SK-N-SH (cell line): ENCODE measurements at regions not wholly inside any gene's neighbourhood (a gene's known extent, or its start where the extent isn't known, plus 50 kb on each side); places are given as distances from the start of the nearest gene placed in this dataset.

ENCODE experiments used
- CTCF ChIA-PET: fragments of 300-600, 350-600 bp; formaldehyde crosslinking; extraction: SDS; loops from one replicate; lab custom pipeline; 2021; lab: Yijun Ruan, JAX
- POLR2A ChIA-PET: fragments of 350-600 bp; sonication (Branson Sonifier 250); formaldehyde crosslinking; extraction: SDS; loops from one replicate; lab custom pipeline; 2020; ENCODE audit warnings: antibody characterized with exemption, inconsistent platforms; lab: Yijun Ruan, JAX
- DNase-seq: peaks from one replicate; pipeline ENCODE4 v3.0.0; 2012
- H2AFZ ChIP-seq: fragments of 200-600 bp; sonication (generic); 2 replicates; pipeline ENCODE4 v1.8.1; 2016; ENCODE audit warnings: antibody characterized with exemption, mild to moderate bottlenecking, low read depth
- H3F3A ChIP-seq: fragments of 200-600 bp; sonication (generic); replicated peaks from 2 replicates; pipeline ENCODE3; 2016; ENCODE audit warnings: antibody characterized with exemption, mild to moderate bottlenecking; ENCODE audit not compliant: insufficient read depth
- H3K27ac ChIP-seq, 2 experiments: fragments of 200-500 bp in 1 of 2; fragments of 200-600 bp in 1 of 2; sonication (Bioruptor generic) in 1 of 2; sonication (generic), shearing (Covaris generic) in 1 of 2; 2 replicates each; pipeline versions ENCODE4 v1.5.1 to v1.6.1; 2014 to 2016; ENCODE audit warnings: low read depth in 2 of 2, inconsistent platforms in 1 of 2, low read length in 1 of 2, mild to moderate bottlenecking in 1 of 2, mixed read lengths in 1 of 2
- H3K27me3 ChIP-seq: fragments of 200-600 bp; sonication (generic), shearing (Covaris generic); 2 replicates; pipeline ENCODE4 v1.6.1; 2016; ENCODE audit warnings: mixed run types; ENCODE audit not compliant: insufficient read depth
- H3K36me3 ChIP-seq, 2 experiments: fragments of 200-500 bp in 1 of 2; fragments of 200-600 bp in 1 of 2; sonication (Bioruptor generic) in 1 of 2; sonication (generic) in 1 of 2; replicated peaks in 1 of 2; 2 replicates each; pipeline versions ENCODE3 to v1.5.1; 2014 to 2016; ENCODE audit warnings: low read length in 1 of 2, mild to moderate bottlenecking in 1 of 2; ENCODE audit not compliant: insufficient read depth in 2 of 2, control insufficient read depth in 1 of 2
- H3K4me1 ChIP-seq, 2 experiments: fragments of 200-500 bp in 1 of 2; fragments of 200-600 bp in 1 of 2; sonication (Bioruptor generic) in 1 of 2; sonication (generic), shearing (Covaris generic) in 1 of 2; 2 replicates each; pipeline versions ENCODE4 v1.5.1 to v1.6.1; 2014 to 2016; ENCODE audit warnings: low read depth in 1 of 2, low read length in 1 of 2, mixed run types in 1 of 2; ENCODE audit not compliant: insufficient read depth in 2 of 2, control insufficient read depth in 1 of 2
- H3K4me2 ChIP-seq: fragments of 200-600 bp; sonication (generic), shearing (Covaris generic); 2 replicates; pipeline ENCODE4 v1.6.1; 2017; ENCODE audit warnings: mixed run types
- H3K4me3 ChIP-seq, 2 experiments: fragments of 200-500 bp in 1 of 2; fragments of 200-600 bp in 1 of 2; sonication (Bioruptor generic) in 1 of 2; sonication (generic), shearing (Covaris generic) in 1 of 2; 2 replicates each; pipeline versions ENCODE4 v1.5.1 to v1.8.1; 2014 to 2016; ENCODE audit warnings: low read depth in 2 of 2, inconsistent platforms in 1 of 2, low read length in 1 of 2, mild to moderate bottlenecking in 1 of 2, mixed read lengths in 1 of 2, moderate library complexity in 1 of 2
- H3K79me2 ChIP-seq: fragments of 200-600 bp; sonication (generic); 2 replicates; pipeline ENCODE4 v1.8.1; 2017; ENCODE audit warnings: mild to moderate bottlenecking; ENCODE audit not compliant: insufficient read depth
- H3K9ac ChIP-seq: fragments of 200-600 bp; sonication (generic); 2 replicates; pipeline ENCODE4 v1.6.1; 2017; ENCODE audit warnings: mixed run types
- H3K9me2 ChIP-seq: fragments of 200-600 bp; sonication (generic); 2 replicates; pipeline ENCODE4 v1.6.1; 2017; ENCODE audit warnings: mixed run types
- H3K9me3 ChIP-seq: fragments of 200-600 bp; sonication (generic); 2 replicates; pipeline ENCODE4 v1.6.1; 2017; ENCODE audit warnings: mixed run types, mild to moderate bottlenecking, moderate library complexity
- H4K20me1 ChIP-seq: fragments of 200-600 bp; sonication (generic); 2 replicates; pipeline ENCODE4 v1.6.1; 2017; ENCODE audit warnings: mild to moderate bottlenecking, mixed run types; ENCODE audit not compliant: insufficient read depth
- CHD2 ChIP-seq: fragments of 150-350 bp; IDR thresholded peaks from 2 replicates; pipeline ENCODE4 v1.6.1; 2018; ENCODE audit warnings: low read length; ENCODE audit not compliant: partially characterized antibody
- EZH2phosphoT487 ChIP-seq: fragments of 200-600 bp; sonication (generic); IDR thresholded peaks from 2 replicates; pipeline ENCODE4 v1.6.1; 2017; ENCODE audit warnings: low read depth, mixed run types, mild to moderate bottlenecking, antibody characterized with exemption, moderate library complexity, borderline replicate concordance
- FOSL2 ChIP-seq: IDR thresholded peaks from 2 replicates; pipeline ENCODE4 v1.4.0; 2012; ENCODE audit warnings: low read depth, mild to moderate bottlenecking, moderate library complexity, borderline replicate concordance
- FOXJ3 ChIP-seq: sonication (generic); formaldehyde crosslinking; IDR thresholded peaks from 2 replicates; pipeline ENCODE4 v1.5.1; 2020; ENCODE audit warnings: mild to moderate bottlenecking, missing genetic modification reagents
- GABPA ChIP-seq: IDR thresholded peaks from 2 replicates; pipeline ENCODE4 v1.4.0; 2012; ENCODE audit warnings: low read depth, mild to moderate bottlenecking
- IRF3 ChIP-seq: fragments of 150-350 bp; IDR thresholded peaks from 2 replicates; pipeline ENCODE4 v1.6.1; 2016; ENCODE audit warnings: mild to moderate bottlenecking, low read depth, low read length
- MAX ChIP-seq: IDR thresholded peaks from 2 replicates; pipeline ENCODE4 v1.4.0; 2012; ENCODE audit warnings: low read depth
- PBX3 ChIP-seq: IDR thresholded peaks from 2 replicates; pipeline ENCODE4; 2012
- SIN3A ChIP-seq: IDR thresholded peaks from 2 replicates; pipeline ENCODE4 v1.6.1; 2012; ENCODE audit warnings: low read depth, mild to moderate bottlenecking, low read length, moderate library complexity, borderline replicate concordance
- TAF1 ChIP-seq: IDR thresholded peaks from 2 replicates; pipeline ENCODE4 v1.6.1; 2012; ENCODE audit warnings: low read depth, mild to moderate bottlenecking, low read length, moderate library complexity, borderline replicate concordance
- TCF12 ChIP-seq: IDR thresholded peaks from 2 replicates; pipeline ENCODE4 v1.4.0; 2012
- ZBTB33 ChIP-seq: IDR thresholded peaks from 2 replicates; pipeline ENCODE4 v1.4.0; 2012; ENCODE audit warnings: low read depth, borderline replicate concordance
- WGBS: methylation state at CpG from one replicate; pipeline ENCODE4 v1.1.6; 2017; ENCODE audit warnings: low lambda C conversion rate; 5-methylcytosine and 5-hydroxymethylcytosine counted together

- Histone ChIP-seq H3K27ac (no peak overlapping the region), H3K36me3 (no peaks in the 10 kb centered on the region), H3K4me3 (no peak overlapping the region), H3K79me2 (no peaks in the 10 kb centered on the region), H3K4me2 (no peak overlapping the region), H3K9ac (no peak overlapping the region), H3K9me2 (no peaks in the 10 kb centered on the region), H3K27me3 (no peaks in the 10 kb centered on the region), H4K20me1 (no peaks in the 10 kb centered on the region), H3K9me3 (no peaks in the 10 kb centered on the region), H3F3A (no peaks in the 10 kb centered on the region), H2AFZ (no peak overlapping the region), H3K4me1 (no peaks in the 10 kb centered on the region; a peak in 1 of 4 replicates)
- CTCF ChIA-PET, result no interaction called here
- WGBS, result 53% methylated on average over 2 of the region's 2 CpGs
- POLR2A ChIA-PET, result no interaction called here
- DNase-seq, result no peak
- no peak for TF ChIP-seq FOXJ3 (CRISPR knock-in tag)
- TF ChIP-seq FOSL2, result no peak
- no peak for TF ChIP-seq EZH2phosphoT487
Measured at GRCh38 chr2:220151341-220151740, 523.9 kb downstream of the SLC4A3 start.

GRCh38 chr2:220152281-220152935 is 525.0 kb downstream of the SLC4A3 start:
- H4K20me1 ChIP-seq, result no peaks in the 10 kb centered on the region
- no peak overlapping the region for H3K9ac ChIP-seq
- H3F3A ChIP-seq, result no peaks in the 10 kb centered on the region
- CTCF ChIA-PET, result no interaction called here
- H3K79me2 ChIP-seq, result no peaks in the 10 kb centered on the region
- TF ChIP-seq MAX (no peak), EZH2phosphoT487 (no peak), TAF1 (no peak), TCF12 (no peak), CHD2 (no peak), PBX3 (no peak), SIN3A (no peak), FOXJ3 (CRISPR knock-in tag) (no peak), GABPA (no peak), ZBTB33 (no peak), IRF3 (no peak)
- 27% methylated on average over 4 of the region's 4 CpGs for WGBS
- H3K4me3 ChIP-seq, result no peak overlapping the region
- H3K9me3 ChIP-seq, result no peaks in the 10 kb centered on the region
- no peaks in the 10 kb centered on the region for H3K27me3 ChIP-seq
- H3K36me3 ChIP-seq, result no peaks in the 10 kb centered on the region
- no peak overlapping the region for H3K4me2 ChIP-seq
- POLR2A ChIA-PET, result no interaction called here
- no peak overlapping the region for H3K27ac ChIP-seq
- no peak for DNase-seq
- no peak overlapping the region for H2AFZ ChIP-seq
- H3K4me1 ChIP-seq, result no peaks in the 10 kb centered on the region
- H3K9me2 ChIP-seq, result no peaks in the 10 kb centered on the region
